DMS53 treated with DMSO at 0.1 percent for 48 hours (cell line): ENCODE measurements at regions not wholly inside any gene's neighbourhood (a gene's known extent, or its start where the extent isn't known, plus 50 kb on each side); places are given as distances from the start of the nearest gene placed in this dataset.

Source experiments
- DNase-seq: peaks from one replicate; lab custom pipeline; 2025; ENCODE audit not compliant: unreplicated experiment; lab: John Stamatoyannopoulos, UW

DNA sequence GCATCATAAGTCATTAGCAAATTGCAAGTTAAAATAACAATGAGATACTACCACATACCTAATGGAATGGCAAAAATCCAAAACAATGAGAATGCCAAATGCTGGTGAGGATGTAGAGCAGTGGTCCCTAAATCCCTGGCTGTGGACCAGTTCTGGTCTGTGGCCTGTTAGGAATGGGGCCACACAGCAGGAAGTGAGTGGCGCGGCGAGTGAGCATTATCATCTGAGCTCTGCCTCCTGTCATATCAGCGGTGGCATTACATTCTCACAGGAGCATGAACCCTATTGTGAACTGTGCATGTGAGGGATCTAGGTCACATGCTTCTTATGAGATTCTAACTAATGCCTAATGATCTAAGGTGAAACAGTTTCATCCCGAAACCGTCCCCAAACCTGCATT lies 1694.4 kb downstream of the EFNB2 start:
- no peak for DNase-seq

DNA sequence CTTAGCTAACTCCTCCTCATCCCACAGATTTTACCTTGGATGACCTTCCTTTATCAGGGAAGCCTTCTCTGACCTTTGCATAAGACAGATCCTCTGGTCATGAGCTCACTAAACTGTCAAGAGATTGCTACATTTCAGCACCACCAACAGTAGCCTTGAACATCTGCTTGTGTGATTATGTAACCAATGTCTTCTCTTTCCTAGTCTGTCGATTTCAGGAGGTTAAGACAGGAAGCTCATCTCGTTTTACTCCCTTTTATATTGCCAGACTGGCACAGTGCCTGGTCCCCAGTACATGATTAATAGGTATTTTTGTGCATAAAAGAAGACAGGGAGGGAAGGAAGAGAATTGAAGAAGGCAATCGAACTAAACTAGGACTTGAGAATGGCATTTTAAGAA lies 1697.7 kb downstream of the EFNB2 start:
- DNase-seq = no peak

DNA sequence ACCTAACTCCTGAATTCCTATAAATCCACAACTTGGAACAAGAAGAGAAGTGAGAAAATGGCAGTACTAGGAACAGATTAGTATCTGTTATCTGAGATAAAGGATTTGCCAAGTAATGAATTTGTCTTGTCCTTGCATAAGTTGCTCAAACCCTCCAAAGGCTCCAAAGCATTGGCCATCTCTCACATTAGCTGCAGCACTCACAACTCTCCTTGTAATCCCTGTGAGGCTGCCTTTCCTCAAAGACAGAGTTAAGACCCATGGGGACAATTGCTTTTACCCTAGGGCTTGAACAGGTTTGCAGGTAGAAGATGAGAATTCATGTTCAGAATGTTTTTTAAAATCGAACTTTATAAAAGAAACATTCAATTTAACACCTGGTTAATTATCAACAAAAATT lies 1702.2 kb downstream of the EFNB2 start:
- DNase-seq = no peak

DNA sequence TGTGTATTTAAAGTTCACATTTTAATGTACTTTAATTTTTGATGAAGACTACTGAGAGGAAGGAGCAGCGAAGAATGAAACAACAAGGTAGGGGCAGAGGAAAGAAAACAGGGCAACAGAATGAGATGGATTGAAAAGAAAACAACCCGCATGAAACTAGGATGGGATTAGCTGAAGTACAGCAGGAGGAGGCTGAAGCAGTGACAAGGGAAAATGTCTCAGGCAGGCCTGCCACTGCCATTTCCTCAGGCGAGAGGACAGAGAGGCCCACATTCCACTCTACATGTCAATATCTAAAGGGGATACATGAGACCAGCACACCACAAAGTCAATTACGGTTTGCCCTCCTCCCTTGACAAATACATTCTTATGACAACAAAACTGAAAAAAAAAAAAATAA lies 1703.2 kb downstream of the EFNB2 start:
- no peak for DNase-seq

DNA sequence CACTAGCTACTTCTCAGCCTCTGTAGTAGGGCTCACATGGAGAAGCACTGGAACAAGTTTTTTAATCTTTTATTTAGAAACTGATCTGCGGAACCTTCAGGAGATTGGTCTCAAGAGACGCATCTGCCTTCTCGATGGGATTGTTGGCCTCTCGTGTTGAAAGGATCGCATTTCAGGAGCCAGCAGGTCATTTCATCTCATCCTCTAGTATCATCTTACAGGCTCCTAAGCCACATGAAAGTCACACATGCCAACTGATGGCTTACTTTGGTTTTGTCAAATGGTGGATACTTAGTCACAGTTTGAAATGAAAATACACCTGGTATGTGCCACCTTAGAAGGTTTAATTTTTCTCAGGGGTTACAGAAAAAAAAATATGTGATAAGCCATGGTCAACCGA lies 1703.6 kb downstream of the EFNB2 start:
- DNase-seq = no peak

DNA sequence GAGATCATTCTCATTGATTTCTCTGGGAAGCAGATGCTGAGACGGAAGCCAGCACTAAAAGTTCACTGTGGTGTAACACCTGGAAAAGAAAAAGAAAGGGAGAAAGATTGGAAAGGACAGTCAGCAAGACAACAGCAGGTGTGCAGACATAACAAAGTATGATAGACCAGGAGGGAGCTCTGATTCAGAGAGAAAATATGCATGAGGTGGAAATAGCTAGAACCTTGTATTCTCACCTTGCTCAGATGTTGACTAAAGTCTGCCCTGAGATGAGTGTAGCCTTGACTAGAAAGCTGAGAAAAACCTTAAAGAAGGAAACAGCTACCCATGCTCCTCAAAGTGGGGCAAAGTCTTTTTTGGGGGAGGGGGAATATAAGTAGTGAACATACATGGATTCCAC lies 1711.8 kb downstream of the EFNB2 start:
- no peak for DNase-seq

DNA sequence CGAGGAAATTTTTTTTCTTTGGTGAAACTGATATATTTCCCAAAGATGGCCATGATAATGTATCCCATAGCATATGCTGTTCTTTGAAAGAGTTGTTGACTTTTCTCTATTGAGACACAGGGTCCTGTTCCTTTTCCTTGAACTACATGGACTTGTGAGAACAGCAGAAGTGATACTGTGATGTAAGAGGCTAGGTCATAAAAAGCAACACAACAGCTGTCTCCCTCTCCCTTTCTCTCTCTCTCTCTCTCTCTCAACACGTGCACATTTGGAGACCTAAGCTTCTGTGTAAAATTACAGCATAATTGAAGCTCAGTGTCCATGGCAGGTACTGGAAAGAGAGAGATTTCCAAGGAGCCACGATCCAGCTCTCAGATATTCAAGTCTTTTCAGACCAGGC lies 1712.4 kb downstream of the EFNB2 start:
- DNase-seq = no peak

DNA sequence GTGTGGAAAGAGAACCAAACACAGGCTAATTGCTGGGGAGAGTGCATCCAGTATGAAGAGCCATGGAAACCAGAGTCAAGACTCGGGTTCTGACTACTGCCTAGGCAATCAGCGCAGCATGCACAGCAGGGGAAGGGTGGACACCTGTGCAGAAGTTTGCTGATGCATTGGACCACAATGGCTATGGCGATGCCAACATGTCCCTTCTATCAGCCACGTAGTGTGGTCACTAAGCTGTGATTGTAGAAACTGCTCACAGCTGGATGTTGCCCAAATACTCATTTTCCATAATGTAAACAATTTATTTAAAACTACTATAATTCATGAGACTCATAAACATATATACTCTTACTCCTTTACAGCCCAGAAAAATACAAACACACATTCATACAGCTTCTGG lies 1718.2 kb downstream of the EFNB2 start:
- DNase-seq = no peak

DNA sequence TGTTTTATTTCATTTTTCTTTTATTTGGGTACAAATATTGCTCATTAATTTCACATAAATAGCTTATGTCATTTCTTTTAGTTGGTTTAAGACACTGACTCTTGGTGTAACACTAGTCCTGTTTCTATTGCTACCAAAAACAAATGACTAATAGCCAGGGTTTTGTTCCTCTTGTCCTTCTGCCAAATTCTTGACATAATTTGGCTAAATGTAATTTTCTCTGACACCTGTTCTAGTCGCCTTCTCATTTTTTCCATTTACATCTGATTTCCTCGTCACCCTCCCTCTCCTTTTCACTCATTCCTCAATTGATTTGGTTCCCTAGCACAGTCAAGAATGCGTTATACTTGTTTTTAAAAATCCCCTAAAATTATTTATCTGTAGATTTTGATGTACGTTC lies 1718.7 kb downstream of the EFNB2 start:
- no peak for DNase-seq

DNA sequence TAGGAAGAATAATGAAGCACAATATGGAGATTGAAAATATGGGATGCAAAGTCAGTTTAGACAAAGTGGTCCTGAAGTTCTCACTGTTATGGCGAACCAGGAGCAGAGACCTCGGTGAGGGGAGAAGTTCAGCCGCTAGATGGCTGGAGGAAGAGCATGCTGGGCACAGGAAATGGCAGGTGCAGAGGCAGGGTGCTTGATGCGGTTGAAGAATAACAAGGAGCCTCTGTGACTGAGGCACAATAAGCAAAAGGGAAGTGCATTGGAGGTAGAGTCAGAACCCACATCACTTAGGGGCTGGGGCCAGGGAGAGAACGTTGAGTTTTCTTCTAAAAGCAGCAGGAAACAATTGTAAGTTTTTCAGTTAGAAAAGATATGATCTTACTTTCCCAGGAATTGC lies 1725.2 kb downstream of the EFNB2 start:
- no peak for DNase-seq

DNA sequence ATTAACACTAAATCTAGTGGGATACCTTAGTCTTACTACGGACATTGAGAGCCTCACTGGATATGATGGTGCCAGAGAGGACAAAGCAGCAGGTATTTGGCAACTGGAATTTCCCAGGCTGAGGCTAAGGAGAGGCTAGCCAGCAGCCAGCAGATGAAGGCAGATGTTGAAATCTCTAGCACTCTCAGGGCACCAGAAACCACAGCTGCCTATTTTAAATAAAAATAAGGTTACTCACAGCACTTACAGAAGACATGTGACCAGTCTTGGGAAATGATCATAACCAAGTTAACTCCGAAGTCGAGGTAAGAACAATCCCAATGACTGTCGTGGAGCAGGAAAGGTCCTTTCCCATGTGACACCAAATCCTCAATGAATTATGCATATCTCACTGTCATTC lies 1726.0 kb downstream of the EFNB2 start:
- no peak for DNase-seq

DNA sequence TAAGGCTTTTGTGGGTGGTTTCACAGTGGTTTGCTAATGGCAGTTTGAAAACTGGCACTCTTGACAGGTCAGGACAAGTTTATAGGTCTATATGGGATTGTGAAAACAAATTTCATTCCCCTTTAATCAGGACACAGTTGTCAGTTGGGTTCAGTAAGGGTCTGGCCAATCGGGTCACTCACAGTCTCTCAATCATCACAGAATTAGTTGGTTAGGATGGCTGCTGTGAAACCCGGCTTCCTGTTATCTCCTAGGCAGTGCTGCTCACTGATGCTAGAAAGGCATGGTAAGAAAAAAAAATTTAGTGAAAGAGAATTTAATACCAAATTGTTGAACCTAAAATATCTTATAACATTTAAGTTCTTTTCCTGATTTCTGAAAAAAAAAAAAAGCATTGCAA lies 1730.1 kb downstream of the EFNB2 start:
- DNase-seq = no peak

DNA sequence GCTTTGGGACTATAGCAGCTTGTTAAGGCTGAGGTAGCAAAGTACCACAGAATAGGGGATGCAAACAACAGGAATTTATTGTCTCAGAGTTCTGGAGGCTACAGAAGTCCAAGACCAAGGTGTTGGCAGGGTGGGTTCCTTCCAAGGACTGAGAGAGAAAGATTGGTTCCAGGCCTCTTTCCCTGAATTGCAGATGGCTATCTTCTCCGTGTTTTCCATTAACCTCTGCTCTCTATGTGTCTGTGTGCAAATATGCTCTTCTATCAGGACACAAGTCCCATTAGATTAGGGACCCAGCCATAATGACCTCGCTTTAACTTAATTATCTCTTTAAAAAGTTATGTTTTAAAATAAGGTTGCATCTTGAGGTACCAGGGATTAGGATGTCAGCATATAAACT lies 1732.9 kb upstream of the SLC10A2 start:
- no peak for DNase-seq

DNA sequence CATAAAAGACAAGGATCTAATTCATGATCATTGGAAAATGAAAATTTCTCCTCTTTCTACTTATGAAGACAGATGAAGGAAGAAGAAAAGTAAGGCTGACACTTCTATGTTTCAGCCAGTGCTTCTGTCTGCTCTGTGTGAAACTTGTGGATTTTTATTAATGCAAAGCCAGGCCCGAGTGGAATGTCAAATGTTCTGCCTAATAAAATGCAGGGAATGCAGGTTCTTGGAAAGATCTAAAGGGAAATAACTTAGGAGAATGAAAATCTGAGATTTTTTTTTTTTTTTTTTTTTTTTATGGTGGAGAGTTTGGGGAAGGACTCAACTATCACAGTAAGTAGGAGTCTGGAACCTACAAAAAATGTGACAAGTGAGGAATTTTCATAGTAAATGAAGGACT lies 1732.3 kb upstream of the SLC10A2 start:
- DNase-seq = no peak

DNA sequence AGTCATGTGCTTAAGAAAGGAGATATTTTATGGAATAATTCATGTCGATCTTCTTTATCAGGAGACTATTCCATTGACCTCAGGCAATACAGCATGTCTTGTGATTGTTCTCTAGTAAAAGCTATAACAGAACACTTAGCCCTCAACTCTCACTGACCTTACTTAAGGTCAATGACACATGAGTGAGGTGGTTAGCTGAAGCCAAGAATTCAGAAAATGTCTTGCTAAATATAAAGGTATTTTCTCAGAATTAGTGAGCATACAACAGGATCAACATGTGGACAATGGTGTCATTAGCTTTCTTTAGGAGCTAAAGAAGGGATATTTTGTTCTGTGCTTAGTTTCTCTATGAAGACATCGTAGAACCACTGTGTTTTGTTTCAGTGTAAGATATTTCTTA lies 1730.4 kb upstream of the SLC10A2 start:
- no peak for DNase-seq

DNA sequence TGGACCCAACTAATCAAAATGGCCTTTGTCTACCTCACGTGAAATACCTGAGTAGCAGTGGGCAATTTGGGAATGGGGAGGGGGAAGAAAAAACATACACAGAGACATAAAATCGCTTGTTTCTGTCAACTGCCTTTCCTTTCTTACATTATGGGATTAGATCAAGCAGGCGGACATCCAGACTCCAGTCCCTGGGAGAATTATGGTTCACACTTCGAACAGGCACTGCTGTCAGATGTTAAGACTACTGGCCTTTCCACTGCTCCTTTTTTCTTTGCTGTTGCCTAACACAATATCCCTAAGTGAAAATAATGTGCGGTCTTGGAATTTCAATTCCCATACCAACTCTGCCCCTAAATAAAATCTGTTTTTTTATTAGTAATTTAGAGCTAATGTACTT lies 1719.7 kb upstream of the SLC10A2 start:
- DNase-seq = no peak

DNA sequence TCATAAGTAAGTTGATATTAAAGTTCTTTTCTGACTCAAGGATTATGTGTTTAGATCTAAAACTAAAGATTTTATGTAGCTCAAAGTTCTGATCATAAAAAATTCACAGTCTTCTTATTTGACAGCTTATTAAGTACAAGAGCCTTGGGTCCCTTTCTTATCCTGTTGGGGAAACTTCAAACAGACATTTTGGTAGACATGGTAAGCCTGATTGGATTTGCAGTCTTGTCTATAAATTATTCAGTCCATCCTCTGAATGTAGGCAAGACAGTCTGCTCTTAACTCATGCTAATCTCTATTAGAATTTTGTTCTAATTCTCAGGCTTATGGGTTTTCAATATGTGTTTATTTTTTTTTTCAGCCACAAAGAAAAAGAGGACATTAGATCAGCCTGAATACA lies 1718.7 kb upstream of the SLC10A2 start:
- DNase-seq = no peak

DNA sequence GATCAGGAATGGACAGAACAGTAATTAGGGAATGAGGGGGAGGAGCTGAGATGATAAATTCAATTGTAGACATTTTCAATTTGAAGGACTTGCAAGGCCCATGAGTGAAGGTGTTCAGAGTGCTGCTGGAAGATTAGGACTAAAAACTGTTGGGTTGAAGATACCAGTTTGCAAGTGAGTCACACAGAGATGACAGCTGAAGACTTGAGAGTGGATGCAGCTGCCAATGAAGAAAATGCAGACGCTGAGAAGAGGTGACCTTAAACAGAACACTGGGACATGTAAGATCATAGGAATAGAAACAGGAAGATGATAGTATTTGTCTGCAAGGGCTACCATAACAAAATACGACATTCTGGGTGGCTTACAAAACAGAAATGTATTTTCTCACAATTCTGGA lies 1716.5 kb upstream of the SLC10A2 start:
- DNase-seq = no peak

DNA sequence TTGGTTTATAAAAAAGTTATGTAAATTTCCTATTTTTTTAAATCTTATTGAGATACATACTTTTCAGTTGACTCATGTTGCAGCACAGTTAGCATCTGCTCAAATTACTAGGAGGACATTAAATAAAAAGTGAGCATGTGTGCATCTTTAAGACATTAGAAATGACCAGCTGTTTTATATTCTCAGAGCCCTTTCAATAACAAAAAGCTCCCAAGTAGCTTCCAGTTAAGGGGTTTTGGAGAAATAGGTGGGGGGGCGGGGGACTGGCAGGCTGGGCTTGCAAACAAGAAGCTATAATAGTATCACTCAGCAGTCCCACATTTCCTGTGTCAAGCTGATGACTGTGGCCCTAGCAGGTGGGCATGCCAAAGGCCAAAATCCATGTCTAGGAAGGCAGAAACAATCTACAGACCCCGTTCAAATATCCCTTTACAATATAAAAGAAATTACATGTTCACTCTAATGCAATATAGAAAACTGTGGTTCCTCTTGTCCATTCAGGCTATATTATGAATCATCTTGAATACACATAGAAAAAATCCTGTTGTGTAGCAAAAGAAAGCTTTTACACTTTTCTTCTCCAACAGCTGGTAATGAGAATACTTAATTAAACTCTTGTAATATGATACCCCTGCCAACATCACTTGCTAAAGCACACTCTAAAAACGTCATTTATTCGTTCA lies 1713.2 kb upstream of the SLC10A2 start:
- DNase-seq = no peak

DNA sequence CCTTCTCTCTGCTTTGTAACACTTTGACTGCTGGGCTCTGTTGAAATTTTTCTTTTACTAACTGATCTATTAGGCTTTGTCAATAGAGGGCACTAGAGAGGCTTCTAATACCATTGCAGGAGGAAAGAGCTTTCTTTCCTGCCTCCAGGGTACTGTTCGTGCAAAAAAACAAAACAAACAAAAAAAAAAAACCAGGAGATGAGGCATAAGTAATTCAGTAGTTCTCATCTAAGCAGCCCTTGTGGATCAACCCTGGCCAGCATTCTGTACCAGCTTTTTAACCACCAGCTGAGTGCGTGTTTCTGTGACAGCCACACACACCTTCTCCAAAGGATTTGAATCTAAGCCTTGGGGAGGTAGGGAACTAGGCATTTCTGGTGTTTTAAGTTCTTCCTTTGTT lies 1707.6 kb upstream of the SLC10A2 start:
- peak; percentile 24 for DNase-seq

DNA sequence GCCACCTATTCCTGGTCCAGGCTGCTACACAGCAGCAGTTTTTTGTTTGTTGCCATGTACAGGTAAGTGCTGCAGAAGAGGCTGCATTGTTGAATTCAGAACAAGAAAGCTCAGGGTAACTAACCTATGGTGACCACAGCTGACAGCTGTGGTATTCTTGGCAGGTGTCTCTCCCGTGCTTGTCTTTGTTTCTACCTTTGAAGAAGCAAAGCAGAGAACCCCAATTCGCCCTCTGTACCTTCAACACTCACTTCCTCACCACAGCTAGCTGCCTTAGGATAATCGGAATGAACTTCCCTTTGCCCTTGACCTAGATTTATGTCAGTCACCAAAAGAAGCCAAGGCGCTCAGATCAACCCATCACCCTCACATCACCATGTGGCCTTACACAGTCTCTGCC lies 1703.3 kb upstream of the SLC10A2 start:
- DNase-seq = no peak

DNA sequence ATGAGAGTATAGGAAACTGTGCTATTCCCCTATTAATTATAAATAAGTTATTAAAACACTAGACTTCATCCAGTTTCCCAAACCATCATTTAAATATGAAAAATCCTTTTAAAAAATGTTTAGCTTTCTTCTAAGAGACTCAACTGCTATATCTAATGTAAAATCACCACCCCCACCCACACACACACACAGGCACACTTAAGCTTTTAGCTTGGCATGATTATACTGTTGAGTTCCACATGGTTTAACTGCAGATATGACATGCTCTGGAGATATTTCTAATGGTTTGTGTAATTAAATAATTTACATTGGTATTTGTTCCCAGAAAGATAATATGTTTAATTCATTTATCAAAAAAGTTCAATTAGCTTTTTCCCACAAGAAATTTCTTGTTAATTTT lies 1700.1 kb upstream of the SLC10A2 start:
- DNase-seq = no peak

DNA sequence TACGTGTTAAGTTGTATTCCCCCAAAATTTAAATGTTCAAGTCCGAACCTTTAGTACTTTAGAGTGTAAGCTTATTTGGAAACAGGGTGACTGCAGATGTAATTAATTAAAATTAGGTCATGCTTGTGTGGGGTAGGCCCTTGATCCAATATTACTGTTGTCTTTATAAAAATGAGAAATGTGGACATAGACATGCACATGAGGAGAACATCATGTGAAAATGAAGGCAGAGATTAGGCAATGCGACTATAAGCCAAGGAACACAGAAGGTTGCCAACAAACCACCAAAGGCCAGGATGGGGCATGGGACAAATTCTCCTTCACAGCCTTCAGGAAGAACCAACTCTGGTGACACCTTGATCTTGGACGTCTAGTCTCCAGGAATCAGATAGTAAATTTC lies 1698.4 kb upstream of the SLC10A2 start:
- no peak for DNase-seq

DNA sequence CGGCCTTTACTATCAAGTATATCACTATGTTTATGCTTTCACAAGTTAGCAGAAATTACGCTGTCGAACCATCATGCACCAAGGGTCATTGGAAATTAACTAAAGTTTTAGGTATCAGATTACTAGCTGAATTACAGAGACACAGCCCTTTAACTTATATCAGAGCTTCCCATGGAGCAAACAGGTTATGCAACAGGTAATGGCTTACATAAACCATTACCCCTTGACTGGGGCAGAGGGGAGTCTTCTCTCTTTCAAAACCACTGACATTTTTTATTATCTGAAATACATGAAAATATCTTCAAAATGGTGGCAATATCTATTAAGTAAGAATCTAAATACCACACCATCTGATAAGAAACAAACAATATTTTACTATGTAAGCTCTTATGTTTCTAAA lies 1692.9 kb upstream of the SLC10A2 start:
- no peak for DNase-seq
